Superior temporal gyrus (tissue), 1 donor: ENCODE measurements at regions not wholly inside any gene's neighbourhood (a gene's known extent, or its start where the extent isn't known, plus 50 kb on each side); places are given as distances from the start of the nearest gene placed in this dataset.
A peak's percentile ranks its signal among the peaks of the same experiment; 100 is the strongest.

Experiments
- DNase-seq: peaks from one replicate; pipeline ENCODE4 v3.0.0-alpha.2; 2016; ENCODE audit errors: extremely low spot score

DNA sequence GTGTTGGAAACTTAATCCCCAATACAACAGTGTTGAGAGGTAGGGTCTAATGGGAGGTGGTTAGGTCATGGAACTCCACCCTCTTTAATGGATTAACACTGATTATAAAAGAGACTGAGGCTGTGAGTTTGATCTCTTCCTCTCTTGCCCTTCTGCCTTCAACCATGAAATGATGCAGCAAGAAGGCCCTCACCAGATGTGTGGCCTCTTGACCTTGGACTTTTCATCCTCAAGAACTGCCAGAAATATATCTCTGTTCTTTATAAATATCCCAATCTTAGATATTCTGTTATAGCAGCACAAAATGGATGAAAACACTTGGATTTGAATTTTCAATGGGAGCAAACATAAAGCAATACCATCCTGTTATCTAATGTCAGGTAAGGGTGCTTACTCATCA, 67.6 kb downstream of the NMUR2 start:
- no peak for DNase-seq

- peak; percentile 29 for DNase-seq
Observed at GRCh38 chr5:152335461-152335860, 69.6 kb downstream of the NMUR2 start.

DNA sequence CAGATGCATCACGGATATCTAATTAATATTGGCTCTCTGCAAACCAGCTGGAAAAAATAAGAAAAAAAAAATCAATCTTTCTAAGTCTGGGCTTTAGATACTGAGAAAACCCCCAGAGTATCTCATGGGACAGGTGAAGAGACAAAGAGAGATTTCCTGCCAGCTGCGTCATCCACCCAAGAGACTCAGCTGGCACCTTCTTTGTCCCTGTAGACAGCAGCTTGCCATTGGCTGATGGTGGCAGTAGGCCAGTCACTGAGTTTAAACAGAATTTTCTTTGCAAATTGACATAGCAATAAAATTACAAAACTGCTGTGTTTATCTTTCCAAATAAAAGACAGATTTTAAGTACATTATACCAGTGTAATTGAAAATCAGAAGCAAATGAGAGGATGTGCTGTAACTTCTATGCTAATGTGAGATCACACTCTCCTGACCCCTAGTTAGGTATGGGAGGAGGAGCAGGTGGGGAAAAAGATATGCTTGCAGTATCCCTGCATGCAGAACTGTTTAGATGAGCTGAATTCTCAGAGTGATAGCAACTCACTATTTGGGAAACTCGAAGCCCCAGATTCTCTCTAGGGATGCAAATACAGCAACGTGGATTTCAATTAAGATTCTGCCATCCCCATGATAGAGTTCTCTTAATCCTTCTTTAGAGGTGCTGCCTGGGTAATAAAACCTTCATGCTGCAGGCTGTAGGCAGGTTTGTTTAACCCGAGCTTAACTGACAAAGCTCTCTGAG, 72.2 kb downstream of the NMUR2 start:
- DNase-seq, result no peak

GRCh38 chr5:152331718-152332117, 73.4 kb downstream of the NMUR2 start:
- DNase-seq, result no peak

- no peak for DNase-seq
Observed at GRCh38 chr5:152331006-152331405, 74.1 kb downstream of the NMUR2 start.

DNA sequence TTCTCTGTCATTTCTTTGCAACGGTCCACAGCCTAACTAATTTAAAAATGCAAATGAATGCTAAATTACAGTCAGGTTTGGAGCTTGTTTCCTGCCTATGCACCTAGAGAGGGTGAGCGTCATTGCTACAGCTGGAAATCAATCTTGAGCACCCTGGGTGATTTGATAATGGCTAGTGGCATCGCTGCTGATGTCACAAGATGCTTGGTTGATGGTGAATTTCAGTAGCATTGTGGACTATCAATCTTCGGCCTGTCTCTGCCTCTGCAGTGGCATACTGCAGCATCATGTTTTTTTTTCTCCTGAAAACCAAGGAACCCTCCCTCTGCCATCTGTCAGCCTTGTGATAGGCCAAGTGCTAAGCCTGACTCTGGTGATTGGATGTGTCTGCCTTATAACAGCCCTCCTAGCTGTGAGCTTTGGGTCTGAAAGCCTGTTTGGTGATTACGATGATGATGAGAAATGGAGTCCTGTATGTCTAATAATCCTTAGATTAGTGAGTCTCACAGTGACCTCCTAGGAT, 75.3 kb downstream of the NMUR2 start:
- no peak for DNase-seq

- DNase-seq, result no peak
Observed at GRCh38 chr5:152329207-152329606, 75.9 kb downstream of the NMUR2 start.

GRCh38 chr5:152315942-152316341, 89.1 kb downstream of the NMUR2 start:
- DNase-seq, result no peak

DNA sequence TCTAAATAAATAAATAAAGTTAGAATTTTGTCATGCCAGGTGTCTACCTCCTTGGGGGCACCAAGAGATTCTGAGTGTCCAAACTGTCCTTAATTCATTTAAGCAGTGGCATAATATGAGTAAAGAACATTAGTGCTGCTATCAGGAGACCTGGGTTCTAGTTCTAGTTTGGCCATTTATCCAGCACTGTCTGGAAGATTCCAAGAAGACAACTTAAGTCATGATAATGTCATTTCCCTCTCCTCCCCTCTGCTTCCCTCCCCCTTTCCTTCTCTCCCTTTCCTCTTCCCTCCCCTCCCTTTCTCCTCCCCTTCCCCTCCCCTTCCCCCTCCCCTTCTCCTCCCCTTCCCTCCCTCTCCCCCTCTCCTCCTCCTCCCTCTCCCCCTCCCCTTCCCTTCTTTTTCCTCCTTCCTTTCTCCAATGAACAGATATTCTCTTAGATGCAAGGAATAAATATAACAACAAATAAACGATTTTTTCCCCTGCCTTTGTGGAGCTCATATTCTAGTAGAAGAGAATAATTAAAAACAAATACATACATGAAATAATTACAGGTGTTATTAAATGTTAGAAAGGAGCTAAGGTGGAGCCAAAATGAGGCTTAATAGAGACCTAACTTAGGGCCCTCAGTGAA, 90.8 kb downstream of the NMUR2 start:
- DNase-seq, result no peak

DNA sequence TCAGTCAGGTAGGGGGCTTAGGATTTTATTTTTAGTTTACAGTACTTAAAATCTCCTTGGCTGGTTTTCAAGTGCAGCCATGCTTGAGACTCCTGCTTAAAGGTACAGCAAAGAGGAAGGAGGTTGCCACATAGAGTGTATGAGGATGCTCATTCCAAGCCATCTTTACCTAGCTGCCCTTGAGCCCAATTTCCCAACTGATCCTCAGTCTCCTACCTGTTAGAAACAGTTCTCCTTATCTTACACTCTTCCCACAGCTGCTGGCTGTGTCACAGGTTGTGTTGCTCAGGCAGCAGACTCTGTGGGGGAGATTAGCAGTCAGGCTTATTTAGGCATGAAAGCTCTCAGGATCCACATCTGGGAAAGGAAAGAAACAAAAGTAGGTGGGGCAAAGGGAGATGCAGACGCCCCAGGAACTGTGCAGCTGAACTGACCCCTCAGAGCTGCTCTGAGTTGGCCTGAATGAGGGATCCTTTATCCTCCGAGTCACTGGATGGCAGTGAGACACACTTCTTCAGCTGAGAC, 95.1 kb downstream of the NMUR2 start:
- DNase-seq, result no peak

GRCh38 chr5:152306386-152306785, 98.7 kb downstream of the NMUR2 start:
- DNase-seq, result no peak

DNA sequence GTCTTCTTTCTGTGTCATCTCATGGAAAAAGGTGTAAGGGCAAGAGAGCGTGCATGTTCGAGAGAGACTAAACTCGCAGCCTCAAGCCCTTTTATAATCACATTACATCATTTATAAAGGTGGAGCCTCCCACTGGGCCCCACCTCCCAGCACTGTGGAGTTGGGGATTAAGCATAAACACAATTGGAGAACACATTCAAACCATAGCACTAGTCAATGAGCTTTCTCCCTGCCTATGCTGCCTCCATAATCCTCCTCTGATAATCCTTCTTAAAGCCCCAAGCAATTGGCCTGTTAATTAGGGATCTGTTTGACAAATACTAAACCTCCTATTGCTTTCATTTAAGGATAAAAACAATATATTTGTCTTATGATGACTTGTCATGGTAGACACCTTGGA, 99.6 kb downstream of the NMUR2 start:
- no peak for DNase-seq

DNA sequence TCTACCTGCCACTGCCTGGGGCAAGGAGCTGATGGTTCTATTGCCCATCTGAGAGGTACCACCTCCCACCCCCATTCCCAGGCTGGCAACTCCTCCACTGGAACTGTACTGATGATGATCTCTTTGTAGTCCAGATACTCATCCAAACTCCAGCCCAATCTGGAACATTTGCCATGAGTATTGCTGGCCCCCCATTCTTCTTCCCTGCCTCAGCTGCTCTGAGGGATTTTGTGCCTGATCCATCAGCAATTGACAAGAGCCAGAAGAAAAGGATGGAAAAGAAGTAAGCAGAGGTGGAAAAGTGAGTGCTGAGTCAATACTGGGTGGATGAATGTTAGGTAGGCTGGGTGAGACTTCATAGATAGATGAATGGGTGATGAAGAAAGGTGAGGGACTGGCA, 101.2 kb downstream of the NMUR2 start:
- DNase-seq, result no peak

- no peak for DNase-seq
Observed at GRCh38 chr5:152297866-152298265, 107.2 kb downstream of the NMUR2 start.

- DNase-seq, result no peak
Observed at GRCh38 chr5:152293189-152293588, 111.9 kb downstream of the NMUR2 start.

DNA sequence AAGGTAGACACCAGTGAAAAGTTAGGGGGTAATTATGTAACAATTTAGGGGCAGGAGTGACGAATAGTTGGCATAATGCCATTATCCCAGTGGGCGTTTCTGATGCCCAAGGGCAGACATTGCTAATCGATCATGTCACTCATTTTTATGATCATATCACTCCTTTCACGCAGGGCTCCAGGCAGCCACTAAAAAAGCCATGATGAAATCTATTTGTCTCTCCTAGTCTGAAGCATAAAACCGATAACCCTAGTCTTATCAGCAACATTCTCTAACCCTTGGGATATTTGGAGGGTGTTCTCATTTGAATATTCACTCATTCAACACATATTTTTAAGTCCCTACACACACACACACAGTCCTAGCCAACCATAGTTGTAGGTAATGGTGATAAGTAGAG, 114.9 kb downstream of the NMUR2 start:
- DNase-seq, result no peak

GRCh38 chr5:152288917-152289595, 116.0 kb downstream of the NMUR2 start:
- no peak for DNase-seq

DNA sequence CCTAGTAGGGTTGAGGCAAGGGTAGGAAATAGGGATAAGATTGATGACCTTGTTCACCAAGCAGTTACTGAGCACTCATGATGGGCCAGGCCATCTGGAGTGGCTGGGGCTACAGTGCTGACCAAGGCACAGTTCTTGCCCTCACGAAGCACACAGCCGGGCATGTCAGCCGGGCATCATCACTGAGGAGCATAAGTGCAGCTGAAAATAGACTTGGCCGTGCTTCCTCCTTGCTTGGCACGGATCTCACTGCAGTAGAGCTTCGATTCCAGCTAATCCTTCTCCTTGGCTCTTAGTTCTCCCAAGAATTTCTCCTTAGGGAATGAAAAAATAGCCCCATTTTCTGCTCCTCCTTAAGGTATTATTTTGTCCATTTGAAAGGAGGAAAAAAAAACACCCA, 116.6 kb downstream of the NMUR2 start:
- DNase-seq, result no peak

DNA sequence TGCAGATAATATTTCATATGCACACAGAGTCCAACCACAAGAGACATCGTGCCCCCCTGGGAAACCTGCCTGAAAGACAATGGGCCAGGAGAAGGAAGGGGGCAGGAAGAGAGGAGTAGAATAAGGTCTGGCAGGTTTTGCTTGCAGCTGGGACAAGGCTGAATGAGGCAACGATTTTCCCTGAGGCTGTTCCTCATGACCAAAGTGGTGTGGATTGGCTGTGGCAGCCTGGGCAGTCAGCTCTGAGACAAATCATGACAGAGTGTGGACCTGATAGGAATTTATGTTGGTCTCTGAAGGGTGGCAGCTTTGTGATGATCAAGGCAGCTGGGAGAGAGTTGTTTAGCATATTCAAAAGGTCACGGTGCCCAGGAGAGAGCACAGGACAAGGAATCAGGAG, 119.3 kb downstream of the NMUR2 start:
- no peak for DNase-seq

DNA sequence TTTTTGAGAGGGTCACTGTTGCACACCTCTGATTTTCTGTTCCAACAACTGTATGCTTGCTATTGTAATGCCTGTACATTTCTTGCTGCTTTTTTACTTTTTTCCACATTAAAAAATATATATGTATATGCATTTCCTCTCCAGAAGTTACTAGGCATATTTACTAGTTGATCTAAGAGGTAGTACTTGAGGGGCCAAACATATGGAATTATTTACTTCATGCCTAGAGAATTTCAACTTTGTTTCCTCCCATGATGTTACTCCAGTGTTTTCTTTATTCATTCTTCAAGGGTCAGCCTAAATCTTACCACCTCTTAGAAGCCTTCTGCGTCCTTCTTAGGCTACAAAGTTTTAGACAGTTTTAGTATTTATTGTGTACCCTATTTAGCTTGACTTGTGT, 122.7 kb downstream of the NMUR2 start:
- no peak for DNase-seq

- DNase-seq, result no peak
Observed at GRCh38 chr5:152277936-152278335, 127.1 kb downstream of the NMUR2 start.

GRCh38 chr5:152274224-152274623, 130.9 kb downstream of the NMUR2 start:
- DNase-seq, result no peak

DNA sequence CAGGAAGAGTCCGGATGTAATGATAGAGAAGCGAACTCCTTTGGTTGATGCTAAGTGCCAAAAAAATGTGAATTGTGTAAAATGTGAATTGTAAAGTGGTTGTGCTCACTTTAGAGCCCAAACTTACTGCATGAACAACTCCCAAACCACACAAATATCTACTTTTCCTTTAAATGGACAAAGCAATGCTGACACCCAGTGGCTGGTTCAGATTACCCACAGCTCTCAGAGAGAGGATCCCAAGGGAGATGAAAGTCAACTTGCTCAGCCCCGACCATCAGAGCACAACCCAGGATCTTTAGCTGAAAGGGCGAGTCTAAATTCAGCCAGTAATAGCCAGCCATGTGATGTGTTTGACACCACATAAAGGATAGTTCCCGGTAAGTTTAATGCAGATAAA, 133.7 kb downstream of the NMUR2 start:
- peak; percentile 77 for DNase-seq
